ENCODE measurements at regions not wholly inside any gene's neighbourhood (a gene's known extent, or its start where the extent isn't known, plus 50 kb on each side); places are given as distances from the start of the nearest gene placed in this dataset.

DNA sequence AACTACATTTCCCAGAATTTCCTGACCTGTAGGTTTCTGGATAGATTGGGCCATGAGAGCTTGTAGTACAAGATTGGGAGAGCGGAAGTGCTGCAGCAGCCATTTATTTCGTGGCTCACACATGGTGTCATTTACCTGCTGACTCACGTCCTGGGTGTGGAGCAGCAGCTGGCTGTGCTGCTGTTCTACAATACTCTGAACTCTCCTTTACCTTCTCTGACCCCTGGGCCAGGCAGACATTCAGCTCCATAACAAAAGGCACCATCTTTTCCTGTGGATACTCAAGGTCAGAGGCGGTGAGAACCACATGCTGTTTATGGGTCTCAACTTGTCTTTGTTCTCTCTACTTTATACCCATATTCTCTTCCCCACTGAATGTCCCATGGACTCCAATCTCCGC lies 490.2 kb downstream of the IGSF11 start:
- TF ChIP-seq, protein P1, sequence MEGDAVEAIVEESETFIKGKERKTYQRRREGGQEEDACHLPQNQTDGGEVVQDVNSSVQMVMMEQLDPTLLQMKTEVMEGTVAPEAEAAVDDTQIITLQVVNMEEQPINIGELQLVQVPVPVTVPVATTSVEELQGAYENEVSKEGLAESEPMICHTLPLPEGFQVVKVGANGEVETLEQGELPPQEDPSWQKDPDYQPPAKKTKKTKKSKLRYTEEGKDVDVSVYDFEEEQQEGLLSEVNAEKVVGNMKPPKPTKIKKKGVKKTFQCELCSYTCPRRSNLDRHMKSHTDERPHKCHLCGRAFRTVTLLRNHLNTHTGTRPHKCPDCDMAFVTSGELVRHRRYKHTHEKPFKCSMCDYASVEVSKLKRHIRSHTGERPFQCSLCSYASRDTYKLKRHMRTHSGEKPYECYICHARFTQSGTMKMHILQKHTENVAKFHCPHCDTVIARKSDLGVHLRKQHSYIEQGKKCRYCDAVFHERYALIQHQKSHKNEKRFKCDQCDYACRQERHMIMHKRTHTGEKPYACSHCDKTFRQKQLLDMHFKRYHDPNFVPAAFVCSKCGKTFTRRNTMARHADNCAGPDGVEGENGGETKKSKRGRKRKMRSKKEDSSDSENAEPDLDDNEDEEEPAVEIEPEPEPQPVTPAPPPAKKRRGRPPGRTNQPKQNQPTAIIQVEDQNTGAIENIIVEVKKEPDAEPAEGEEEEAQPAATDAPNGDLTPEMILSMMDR (IDR thresholded peaks at IDR 0.05 in 4 of 5, conservative IDR thresholded peaks at IDR 0.05 in 1 of 5), result no peak
- TF ChIP-seq POLR2A (IDR thresholded peaks at IDR 0.05), result no peak

All from gastrocnemius medialis (tissue), 4 donors.